Fibroblast of lung (primary cell): ENCODE measurements at regions not wholly inside any gene's neighbourhood (a gene's known extent, or its start where the extent isn't known, plus 50 kb on each side); places are given as distances from the start of the nearest gene placed in this dataset.

Experiments
- CTCF ChIP-seq, 2 donors: IDR thresholded peaks in 1 of 2; conservative IDR thresholded peaks in 1 of 2; 1 replicate in 1 of 2; 2 replicates in 1 of 2; pipeline ENCODE4 v1.5.1; 2011 to 2012; ENCODE audit warnings: low read length in 2 of 2, control low read depth in 1 of 2, inconsistent platforms in 1 of 2, low read depth in 1 of 2, mild to moderate bottlenecking in 1 of 2
- EZH2 ChIP-seq: IDR thresholded peaks from 2 replicates; pipeline ENCODE4 v1.5.1; 2012; ENCODE audit warnings: low read length, control low read depth, mild to moderate bottlenecking; ENCODE audit errors: missing control alignments

DNA sequence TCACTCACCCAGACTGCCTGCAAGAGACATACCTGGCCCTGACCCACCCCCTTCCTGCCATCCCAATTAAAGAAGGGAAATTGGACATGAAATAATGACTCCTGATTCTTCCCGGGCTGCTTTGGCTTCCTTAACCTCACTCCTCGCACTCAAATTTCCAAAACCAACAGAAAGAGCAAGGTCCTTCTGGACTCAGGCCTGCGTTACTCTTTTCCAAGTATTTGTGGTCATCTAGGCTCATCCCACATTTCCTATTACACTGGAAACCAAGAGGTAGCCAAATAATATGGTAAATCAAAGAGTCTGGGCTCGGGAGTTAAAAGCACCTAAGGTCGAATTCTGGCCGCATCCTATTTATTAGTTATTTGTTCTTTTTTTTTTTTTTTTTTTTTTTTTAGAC is 359.3 kb downstream of the NPIPA8 start:
- TF ChIP-seq EZH2 (no peak), CTCF (conservative IDR thresholded peaks at IDR 0.05 in 1 of 2, IDR thresholded peaks at IDR 0.05 in 1 of 2; ENCODE audit: low read depth in 1 of 2, low read length in 2 of 2) (no peak)
